Activated CD4-positive, alpha-beta memory T cell treated with anti-CD3 and anti-CD28 coated beads for 36 hours (primary cell): ENCODE measurements at regions not wholly inside any gene's neighbourhood (a gene's known extent, or its start where the extent isn't known, plus 50 kb on each side); places are given as distances from the start of the nearest gene placed in this dataset.

ENCODE experiments used
- CTCF ChIA-PET: fragments of 350-600 bp; sonication (Branson Sonifier 250); formaldehyde crosslinking; loops from one replicate; lab custom pipeline; 2021; ENCODE audit warnings: antibody characterized with exemption, inconsistent platforms; lab: Charles Lee
- POLR2A ChIA-PET: fragments of 350-600 bp; sonication (Branson Sonifier 250); formaldehyde crosslinking; loops from one replicate; lab custom pipeline; 2021; ENCODE audit warnings: antibody characterized with exemption; lab: Charles Lee
- DNase-seq: peaks from one replicate; pipeline ENCODE4 v3.0.0-alpha.2; 2020
- H3K27ac Mint-ChIP-seq: one replicate; pipeline ENCODE4 v1.8.0; 2021; ENCODE audit warnings: mixed read lengths
- H3K27me3 Mint-ChIP-seq: one replicate; pipeline ENCODE4 v1.8.0; 2021; ENCODE audit warnings: mixed read lengths
- H3K36me3 Mint-ChIP-seq: one replicate; pipeline ENCODE4 v1.8.0; 2021; ENCODE audit warnings: mixed read lengths
- H3K4me1 Mint-ChIP-seq: one replicate; pipeline ENCODE4 v1.8.0; 2021; ENCODE audit warnings: low read depth, mixed read lengths
- H3K4me3 Mint-ChIP-seq: one replicate; pipeline ENCODE4 v1.8.0; 2021; ENCODE audit warnings: mild to moderate bottlenecking, mixed read lengths
- H3K9me3 Mint-ChIP-seq: one replicate; pipeline ENCODE4 v1.8.0; 2021; ENCODE audit warnings: mixed read lengths
- intact Hi-C: fragments of 100-400 bp; cut with micrococcal nuclease; formaldehyde crosslinking; loops from one replicate; pipeline ENCODE4 v1.15.1; 2023

DNA sequence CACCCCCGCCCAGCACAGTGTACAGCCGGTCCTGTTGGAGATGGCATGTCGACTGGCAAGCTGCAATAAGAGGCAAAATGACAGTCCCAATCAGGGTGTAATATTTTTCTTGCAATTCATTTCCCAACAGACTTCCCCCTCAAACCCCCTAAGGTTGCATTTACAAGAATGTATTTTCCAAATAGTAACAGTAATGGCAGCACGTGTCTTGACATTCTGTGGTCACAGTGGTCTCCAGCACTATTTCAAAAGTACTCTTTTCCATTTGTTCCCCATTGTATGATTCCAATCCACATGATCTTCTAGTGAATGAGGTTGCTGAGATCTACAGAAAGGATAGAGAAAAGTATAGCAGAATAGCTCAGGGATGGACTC, 97.8 kb upstream of the CARMIL1 start:
- DNase-seq: no peak
- Mint-ChIP-seq H3K27me3 (no peaks in the 10 kb centered on the region), H3K36me3 (no peaks in the 10 kb centered on the region), H3K4me3 (no peak overlapping the region), H3K27ac (no peak overlapping the region), H3K4me1 (peaks cover 36% of the 10 kb centered on the region), H3K9me3 (no peaks in the 10 kb centered on the region)
- ChIA-PET POLR2A (interaction anchor here (3.1 kb wide), 1 partner anchor 43 kb away, joined by 18 read pairs; no protein-coding TSS in a partner anchor), CTCF (interaction anchor here (0.5 to 1.5 kb wide), 5 partner anchors 24 to 308 kb away, joined by 3 to 4 read pairs (median 3); no protein-coding TSS in a partner anchor)
- intact Hi-C loops: no loop called here

DNA sequence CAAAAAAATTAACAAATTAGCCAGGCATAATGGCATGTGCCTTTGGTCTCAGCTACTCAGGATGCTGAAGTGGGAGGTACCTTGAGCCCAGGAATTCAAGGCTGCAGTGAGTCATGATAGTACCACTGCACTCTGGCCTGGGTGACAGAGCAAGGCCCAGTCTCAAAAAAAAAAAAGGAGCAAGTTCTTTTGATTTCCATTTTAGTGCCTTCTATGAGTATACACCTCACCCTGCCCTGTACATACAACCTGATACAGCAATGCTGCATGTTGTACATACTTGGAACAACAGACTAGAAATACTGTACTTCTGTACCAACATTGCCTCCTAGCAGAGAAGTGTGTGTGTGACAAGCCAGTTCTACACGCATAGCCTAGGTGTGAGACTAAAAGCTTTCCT, 97.3 kb upstream of the CARMIL1 start:
- no peak for DNase-seq
- no peak overlapping the region for H3K4me3 Mint-ChIP-seq
- POLR2A ChIA-PET: interaction anchor here (1.0 kb wide), 1 partner anchor 44 kb away, joined by 3 read pairs; no protein-coding TSS in a partner anchor
- no peaks in the 10 kb centered on the region for H3K9me3 Mint-ChIP-seq
- H3K36me3 Mint-ChIP-seq: no peaks in the 10 kb centered on the region
- peaks cover 41% of the 10 kb centered on the region for H3K4me1 Mint-ChIP-seq
- intact Hi-C loops: no loop called here
- CTCF ChIA-PET: interaction anchor here (0.9 to 1.4 kb wide), 2 partner anchors 44 to 103 kb away, joined by 3 to 5 read pairs; no protein-coding TSS in a partner anchor
- peaks cover 2% of the 10 kb centered on the region for H3K27me3 Mint-ChIP-seq
- no peak overlapping the region for H3K27ac Mint-ChIP-seq

DNA sequence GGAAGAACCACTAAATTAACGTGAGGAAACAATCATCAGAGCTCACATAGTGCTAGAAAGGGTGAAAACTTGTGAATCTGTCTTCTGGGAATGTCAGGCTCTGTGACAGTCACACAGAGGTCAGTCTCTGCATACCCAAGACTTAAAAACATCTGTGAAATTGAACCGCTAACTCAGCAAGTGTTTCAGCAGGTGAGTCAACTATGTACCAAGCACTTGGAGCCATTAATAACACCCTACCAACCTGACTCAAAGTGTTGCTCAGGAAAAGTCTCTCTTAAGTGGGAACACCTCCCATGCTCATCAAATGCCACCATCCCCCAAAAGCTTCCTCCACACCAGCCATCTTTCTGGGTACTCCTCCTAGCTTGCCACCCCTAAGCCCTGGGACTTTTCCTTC, 92.3 kb upstream of the CARMIL1 start:
- ChIA-PET POLR2A (no interaction called here), CTCF (no interaction called here)
- H3K9me3 Mint-ChIP-seq: no peaks in the 10 kb centered on the region
- no peaks in the 10 kb centered on the region for H3K36me3 Mint-ChIP-seq
- peaks cover 21% of the 10 kb centered on the region for H3K4me1 Mint-ChIP-seq
- peaks cover 17% of the 10 kb centered on the region for H3K27me3 Mint-ChIP-seq
- no peak for DNase-seq
- H3K4me3 Mint-ChIP-seq: no peak overlapping the region
- intact Hi-C loops: no loop called here
- no peak overlapping the region for H3K27ac Mint-ChIP-seq

DNA sequence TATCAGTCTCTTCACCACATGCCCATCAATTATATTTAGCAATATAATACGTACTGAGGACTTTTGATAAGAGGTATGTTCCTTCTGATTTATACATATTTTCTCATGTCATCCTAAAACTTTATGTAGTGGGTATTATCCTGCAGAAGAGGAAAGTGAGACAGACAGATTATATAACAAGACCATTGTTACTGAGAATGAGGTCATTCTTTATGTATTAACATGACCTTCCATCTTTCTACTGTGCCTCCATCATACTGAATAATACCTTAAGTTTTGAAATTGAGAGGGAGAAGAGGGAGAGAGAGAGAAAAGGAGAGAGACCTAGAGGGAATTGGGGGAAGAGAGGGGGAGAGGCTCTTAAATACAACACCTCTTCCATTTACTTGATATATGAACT, 90.9 kb upstream of the CARMIL1 start:
- intact Hi-C loops: no loop called here
- H3K4me1 Mint-ChIP-seq: peaks cover 10% of the 10 kb centered on the region
- POLR2A ChIA-PET: no interaction called here
- no peak overlapping the region for H3K27ac Mint-ChIP-seq
- no peaks in the 10 kb centered on the region for H3K9me3 Mint-ChIP-seq
- H3K27me3 Mint-ChIP-seq: peaks cover 23% of the 10 kb centered on the region
- no peak for DNase-seq
- H3K36me3 Mint-ChIP-seq: no peaks in the 10 kb centered on the region
- no peak overlapping the region for H3K4me3 Mint-ChIP-seq
- CTCF ChIA-PET: interaction anchor here (1.0 to 1.1 kb wide), 2 partner anchors 36 to 368 kb away, joined by 3 to 4 read pairs; no protein-coding TSS in a partner anchor

DNA sequence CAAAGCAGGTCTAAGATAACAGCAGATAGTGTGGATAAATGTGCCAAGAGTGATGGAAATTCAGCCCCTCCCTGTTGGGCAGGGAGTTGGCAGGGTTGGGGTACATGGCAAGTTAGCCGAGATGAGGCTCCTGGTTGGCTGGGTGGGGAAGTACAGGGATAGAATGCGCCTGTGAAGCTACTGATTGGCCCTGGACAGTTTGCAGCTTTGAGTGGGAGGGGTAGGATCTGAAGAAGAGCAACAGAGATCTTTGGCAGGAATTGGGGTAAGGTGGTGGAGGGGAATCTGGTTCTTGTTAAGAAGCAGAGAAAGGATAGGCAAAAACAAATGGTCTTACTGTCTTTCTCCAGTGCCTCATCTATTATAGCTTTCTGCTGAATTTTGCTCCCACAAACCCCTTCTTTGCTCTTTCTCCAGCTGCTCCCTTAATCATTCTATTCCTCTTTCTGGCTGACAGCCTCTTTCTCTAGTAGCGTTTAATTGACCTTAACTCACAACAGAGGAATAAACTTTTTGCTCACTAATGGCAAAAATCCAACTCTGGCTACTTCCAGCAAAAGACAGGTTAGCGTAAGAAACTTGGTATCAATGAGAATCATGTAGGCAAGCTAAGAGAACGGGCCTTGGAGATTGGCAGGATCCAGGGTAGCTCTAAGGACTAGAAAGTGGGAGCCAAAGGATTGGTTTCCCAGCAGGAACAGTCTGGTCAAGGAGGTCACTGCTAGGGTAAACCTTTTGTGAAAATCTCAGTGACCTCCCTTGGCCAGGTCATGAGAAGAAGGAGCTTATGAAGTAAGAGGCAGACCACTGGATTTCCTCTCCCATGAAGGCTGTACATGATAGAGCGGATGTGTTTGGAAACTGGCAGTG, 86.3 kb upstream of the CARMIL1 start:
- Mint-ChIP-seq H3K27ac (no peak overlapping the region), H3K36me3 (no peaks in the 10 kb centered on the region), H3K9me3 (no peaks in the 10 kb centered on the region), H3K27me3 (peaks cover 15% of the 10 kb centered on the region), H3K4me1 (no peaks in the 10 kb centered on the region), H3K4me3 (no peak overlapping the region)
- ChIA-PET POLR2A (no interaction called here), CTCF (interaction anchor here (1.0 kb wide), 1 partner anchor 297 kb away, joined by 3 read pairs; no protein-coding TSS in a partner anchor)
- no peak for DNase-seq
- intact Hi-C loops: no loop called here

DNA sequence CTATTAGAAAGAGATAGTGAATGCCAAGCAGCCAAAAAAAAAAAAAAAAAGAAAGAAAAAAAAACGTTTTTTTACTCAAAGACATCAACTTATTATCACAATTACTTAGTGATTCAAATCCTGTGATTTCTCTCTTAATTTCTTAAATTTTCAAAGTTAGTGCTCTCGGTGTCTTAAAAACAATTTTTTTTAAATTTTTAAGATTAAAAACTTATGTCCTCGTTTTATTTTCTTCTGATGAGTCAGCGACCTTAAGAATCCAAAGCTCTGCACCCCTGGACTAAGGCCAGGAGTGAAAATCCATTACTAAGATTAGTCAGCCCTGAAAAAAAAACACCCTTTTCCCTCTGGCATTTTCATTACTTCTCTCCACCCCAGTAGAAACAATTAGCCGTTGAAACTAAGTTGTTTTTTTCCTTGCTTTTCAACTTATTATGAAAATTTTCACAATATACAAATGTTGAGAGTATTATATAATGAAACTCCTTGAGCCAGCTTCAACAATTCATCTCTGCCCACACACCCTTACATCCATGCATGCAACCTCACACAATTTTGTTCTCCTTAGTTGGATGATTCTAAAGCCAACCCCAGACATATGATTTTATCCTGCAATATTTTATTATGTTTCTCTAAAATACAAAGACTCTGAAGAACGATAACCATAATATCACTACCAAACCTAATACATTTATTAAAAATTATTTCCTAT, 85.6 kb upstream of the CARMIL1 start:
- Mint-ChIP-seq H3K9me3 (no peaks in the 10 kb centered on the region), H3K4me1 (no peaks in the 10 kb centered on the region), H3K27me3 (peaks cover 11% of the 10 kb centered on the region), H3K36me3 (no peaks in the 10 kb centered on the region), H3K4me3 (no peak overlapping the region), H3K27ac (no peak overlapping the region)
- DNase-seq: no peak
- CTCF ChIA-PET: interaction anchor here (0.9 to 1.0 kb wide), 2 partner anchors 29 to 297 kb away, joined by 3 to 4 read pairs; no protein-coding TSS in a partner anchor
- intact Hi-C loops: no loop called here
- POLR2A ChIA-PET: no interaction called here

DNA sequence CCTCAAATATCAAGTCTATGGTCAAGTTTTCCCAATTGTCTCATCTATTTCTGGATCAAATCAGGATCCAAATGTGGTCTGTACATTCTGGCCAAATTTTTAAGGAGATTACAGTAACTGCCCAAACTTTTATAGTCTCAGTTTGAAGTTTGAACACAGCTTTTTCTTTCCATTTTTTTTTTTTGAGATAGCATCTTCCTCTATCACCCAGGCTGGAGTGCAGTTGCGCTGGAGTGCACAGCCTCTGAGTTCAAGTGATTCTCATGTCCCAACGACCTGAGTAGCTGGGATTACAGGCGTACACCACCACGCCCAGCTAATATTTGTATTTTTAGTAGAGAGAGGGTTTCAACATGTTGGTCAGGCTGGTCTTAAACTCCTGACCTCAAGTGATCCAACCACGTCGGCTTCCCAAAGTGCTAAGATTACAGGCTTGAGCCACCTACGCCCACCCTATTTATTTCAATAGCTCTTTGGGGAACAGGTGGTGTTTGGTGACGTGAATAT, 84.9 kb upstream of the CARMIL1 start:
- intact Hi-C loops: no loop called here
- CTCF ChIA-PET: interaction anchor here (0.9 kb wide), 1 partner anchor 29 kb away, joined by 4 read pairs; no protein-coding TSS in a partner anchor
- no peak for DNase-seq
- H3K36me3 Mint-ChIP-seq: no peaks in the 10 kb centered on the region
- peaks cover 11% of the 10 kb centered on the region for H3K27me3 Mint-ChIP-seq
- no peak overlapping the region for H3K4me3 Mint-ChIP-seq
- no peaks in the 10 kb centered on the region for H3K4me1 Mint-ChIP-seq
- no peak overlapping the region for H3K27ac Mint-ChIP-seq
- POLR2A ChIA-PET: no interaction called here
- H3K9me3 Mint-ChIP-seq: no peaks in the 10 kb centered on the region

DNA sequence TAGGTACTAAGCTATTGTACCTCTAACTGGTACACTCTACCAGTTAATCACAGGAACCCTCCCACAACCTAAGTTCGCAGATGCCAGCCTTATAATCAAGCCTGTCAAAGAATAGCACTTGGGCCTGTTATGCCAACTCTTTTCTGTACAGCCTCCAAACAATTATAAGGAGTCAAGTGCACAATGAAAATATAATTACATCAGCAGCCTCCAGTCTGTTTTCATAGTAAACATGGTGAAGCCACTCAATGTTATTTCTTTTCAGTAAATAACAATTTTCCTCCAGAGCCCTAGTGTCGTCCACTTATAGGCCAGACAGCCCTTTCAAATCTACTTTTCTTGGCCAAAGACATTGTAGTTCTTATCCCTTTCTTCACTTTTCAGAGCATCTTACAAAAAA, 82.7 kb upstream of the CARMIL1 start:
- POLR2A ChIA-PET: no interaction called here
- CTCF ChIA-PET: no interaction called here
- peaks cover 6% of the 10 kb centered on the region for H3K27me3 Mint-ChIP-seq

DNA sequence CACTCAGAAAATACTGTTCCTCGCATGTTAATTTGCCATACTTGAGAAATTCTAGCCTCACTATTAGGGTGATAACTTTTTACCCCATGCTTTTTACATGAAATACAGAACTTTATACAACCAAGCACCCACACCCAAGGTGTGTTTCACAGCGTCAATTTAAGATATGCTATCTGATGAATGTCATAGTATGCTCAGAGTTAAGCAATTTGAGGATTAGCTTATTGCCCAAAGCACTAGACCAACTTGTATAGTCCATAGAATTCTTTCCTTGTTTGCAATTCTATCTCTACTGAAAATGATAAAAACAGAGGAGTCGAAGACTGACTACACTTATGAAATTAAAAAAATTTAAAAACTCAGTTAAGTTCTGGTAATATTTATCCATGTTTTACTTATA, 82.1 kb upstream of the CARMIL1 start:
- CTCF ChIA-PET: no interaction called here

More for the DNA sequence above, 82.7 kb upstream of the CARMIL1 start:
- intact Hi-C loops: no loop called here
- Mint-ChIP-seq H3K27ac (no peak overlapping the region), H3K36me3 (no peaks in the 10 kb centered on the region), H3K4me1 (no peaks in the 10 kb centered on the region), H3K9me3 (no peaks in the 10 kb centered on the region), H3K4me3 (no peak overlapping the region)
- DNase-seq: no peak

DNA sequence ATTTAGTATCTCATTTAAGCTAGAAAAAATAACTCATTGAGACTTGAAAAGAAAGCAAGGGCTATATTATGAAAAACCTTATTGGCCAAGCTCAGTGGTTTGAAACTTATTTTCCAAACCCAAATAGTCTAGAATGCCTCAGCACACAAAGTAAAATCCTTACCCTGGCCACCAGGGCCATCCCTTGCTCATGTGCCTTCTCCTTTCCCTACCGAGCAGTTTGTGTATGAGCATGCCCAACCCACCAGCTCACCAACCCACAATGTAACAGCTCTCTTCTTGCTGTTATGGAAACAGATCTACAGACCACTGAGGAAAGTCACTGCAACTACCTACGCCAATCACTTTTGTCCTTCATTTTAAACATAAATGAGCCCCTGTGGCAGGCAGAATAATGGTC, 79.6 kb upstream of the CARMIL1 start:
- intact Hi-C loops: no loop called here
- ChIA-PET POLR2A (no interaction called here), CTCF (interaction anchor here (2.1 kb wide), 1 partner anchor 24 kb away, joined by 7 read pairs; no protein-coding TSS in a partner anchor)
- no peak for DNase-seq
- no peaks in the 10 kb centered on the region for H3K27me3 Mint-ChIP-seq
- peaks cover 3% of the 10 kb centered on the region for H3K9me3 Mint-ChIP-seq
- H3K36me3 Mint-ChIP-seq: no peaks in the 10 kb centered on the region
- H3K4me3 Mint-ChIP-seq: no peak overlapping the region
- H3K4me1 Mint-ChIP-seq: no peaks in the 10 kb centered on the region
- no peak overlapping the region for H3K27ac Mint-ChIP-seq

More for the DNA sequence above, 82.1 kb upstream of the CARMIL1 start:
- Mint-ChIP-seq H3K4me1 (no peaks in the 10 kb centered on the region), H3K4me3 (no peak overlapping the region), H3K27ac (no peak overlapping the region), H3K27me3 (peaks cover 6% of the 10 kb centered on the region), H3K36me3 (no peaks in the 10 kb centered on the region), H3K9me3 (no peaks in the 10 kb centered on the region)
- no peak for DNase-seq
- POLR2A ChIA-PET: no interaction called here
- intact Hi-C loops: no loop called here

DNA sequence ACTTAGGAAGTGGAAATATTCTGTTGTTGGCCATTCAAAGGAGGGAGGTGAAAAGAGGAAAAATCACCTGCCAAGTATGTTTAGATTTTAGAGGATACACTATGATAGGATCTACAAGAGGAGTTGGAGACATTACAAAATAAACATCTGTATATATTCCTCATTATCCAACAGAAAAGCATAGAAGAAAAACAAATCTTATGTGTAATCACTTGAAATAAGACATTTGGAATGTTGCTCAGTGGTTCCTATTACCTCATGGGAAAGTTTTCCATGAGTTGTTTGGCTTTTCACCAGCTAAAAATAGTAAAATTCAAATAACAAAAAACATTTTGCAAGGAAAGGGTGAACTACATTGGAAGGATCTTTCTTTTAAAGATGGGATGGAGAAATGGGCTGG, 76.7 kb upstream of the CARMIL1 start:
- no peak for DNase-seq
- intact Hi-C loops: no loop called here
- H3K4me1 Mint-ChIP-seq: no peaks in the 10 kb centered on the region
- no peaks in the 10 kb centered on the region for H3K36me3 Mint-ChIP-seq
- ChIA-PET POLR2A (no interaction called here), CTCF (interaction anchor here (1.4 kb wide), 1 partner anchor 21 kb away, joined by 3 read pairs; no protein-coding TSS in a partner anchor)
- H3K27me3 Mint-ChIP-seq: peaks cover 4% of the 10 kb centered on the region
- H3K27ac Mint-ChIP-seq: no peak overlapping the region
- H3K9me3 Mint-ChIP-seq: peaks cover 17% of the 10 kb centered on the region
- H3K4me3 Mint-ChIP-seq: no peak overlapping the region

DNA sequence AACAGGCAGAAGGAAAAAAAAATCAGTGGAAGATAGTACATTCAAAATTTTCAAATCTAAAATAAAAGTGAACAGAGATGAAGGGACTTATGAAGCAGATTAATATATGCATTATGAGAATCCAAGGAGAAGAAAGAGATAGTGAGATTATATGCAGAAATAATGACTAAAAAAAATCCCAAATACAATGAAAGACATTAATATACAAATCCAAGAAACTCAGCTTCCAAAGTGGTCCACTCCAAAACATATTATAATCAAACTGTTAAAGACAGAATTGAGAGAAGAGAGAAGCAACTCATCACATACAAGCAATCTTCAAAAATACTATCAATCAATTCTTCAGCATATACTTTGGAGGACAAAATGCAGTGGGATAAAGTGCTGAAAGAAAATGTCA, 73.5 kb upstream of the CARMIL1 start:
- Mint-ChIP-seq H3K36me3 (no peaks in the 10 kb centered on the region), H3K4me1 (no peaks in the 10 kb centered on the region), H3K4me3 (no peak overlapping the region), H3K27me3 (peaks cover 4% of the 10 kb centered on the region), H3K27ac (no peak overlapping the region), H3K9me3 (peaks cover 25% of the 10 kb centered on the region)
- no peak for DNase-seq
- ChIA-PET CTCF (interaction anchor here (1.1 to 1.4 kb wide), 2 partner anchors 18 to 60 kb away, joined by 3 read pairs; no protein-coding TSS in a partner anchor), POLR2A (no interaction called here)
- intact Hi-C loops: no loop called here
